Stimulated activated CD8-positive, alpha-beta memory T cell treated with anti-CD3 and anti-CD28 coated beads, Interleukin-7, amount 100 ng/mL, for 24 hours (primary cell): ENCODE measurements at regions not wholly inside any gene's neighbourhood (a gene's known extent, or its start where the extent isn't known, plus 50 kb on each side); places are given as distances from the start of the nearest gene placed in this dataset.
"Not testable (repeated sequence)": the region's sequence is repeated elsewhere in the genome, so short reads cannot be mapped to it uniquely, and the experiment has no call there.

ENCODE experiments used
- DNase-seq: peaks from one replicate; pipeline ENCODE4 v3.0.0-alpha.2; 2020; ENCODE audit warnings: low read depth

DNA sequence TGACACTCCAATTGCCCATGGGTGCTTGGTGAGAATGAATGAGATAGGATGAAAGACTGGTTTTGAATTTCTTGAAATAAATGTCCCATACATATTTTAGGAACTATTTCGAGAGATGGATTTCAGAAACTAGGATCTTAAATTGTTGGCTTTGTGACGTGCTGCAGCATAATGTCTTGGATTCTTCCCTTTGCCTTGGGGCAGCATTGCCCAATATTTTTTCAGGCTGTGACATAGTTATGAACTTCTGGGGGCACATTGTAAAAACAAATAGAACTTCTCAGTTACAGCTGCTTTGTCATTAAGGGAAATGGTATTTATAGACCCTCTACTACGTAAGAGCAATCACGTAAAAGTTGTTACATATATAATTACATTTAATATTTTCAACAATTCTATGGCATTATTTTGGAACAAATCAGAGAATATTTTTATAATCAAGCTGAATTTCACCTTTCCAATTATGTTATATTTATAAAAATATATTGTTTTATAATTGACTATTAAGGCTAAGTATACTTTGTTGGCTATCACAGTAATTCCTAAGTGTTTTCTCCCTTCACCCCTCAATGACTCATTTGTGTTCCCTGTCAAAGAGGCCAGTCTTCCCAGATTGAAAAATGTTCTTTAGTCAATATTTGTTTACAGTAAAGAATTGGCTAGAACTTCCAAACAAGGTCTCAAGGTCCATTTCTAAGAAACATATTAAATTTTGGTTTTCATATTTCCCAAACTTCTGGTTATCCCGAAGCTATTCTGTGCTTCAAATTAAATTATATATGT is 1388.3 kb upstream of the ACO1 start:
- no peak for DNase-seq

- DNase-seq, result no peak
These were observed 1387.7 kb upstream of the ACO1 start for GRCh38 chr9:30996761-30997160.

DNA sequence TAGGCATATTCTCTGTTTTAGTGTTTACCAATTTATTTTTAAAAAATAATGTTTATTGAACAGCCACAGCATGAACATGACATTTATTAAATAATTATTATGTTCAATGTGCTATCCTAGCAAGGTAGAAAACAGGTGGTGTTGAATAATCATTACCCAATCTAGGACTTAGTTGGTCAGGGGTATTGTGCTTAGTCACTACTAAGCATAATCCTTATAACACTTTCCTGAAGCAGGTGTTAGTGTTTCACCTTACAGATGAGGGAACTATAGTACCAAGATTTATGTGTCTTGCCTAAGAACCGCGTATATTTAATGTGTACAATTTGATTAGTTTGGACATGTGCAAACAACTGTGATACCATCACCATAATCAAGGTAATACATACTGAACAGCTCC is 1387.2 kb upstream of the ACO1 start:
- no peak for DNase-seq

DNA sequence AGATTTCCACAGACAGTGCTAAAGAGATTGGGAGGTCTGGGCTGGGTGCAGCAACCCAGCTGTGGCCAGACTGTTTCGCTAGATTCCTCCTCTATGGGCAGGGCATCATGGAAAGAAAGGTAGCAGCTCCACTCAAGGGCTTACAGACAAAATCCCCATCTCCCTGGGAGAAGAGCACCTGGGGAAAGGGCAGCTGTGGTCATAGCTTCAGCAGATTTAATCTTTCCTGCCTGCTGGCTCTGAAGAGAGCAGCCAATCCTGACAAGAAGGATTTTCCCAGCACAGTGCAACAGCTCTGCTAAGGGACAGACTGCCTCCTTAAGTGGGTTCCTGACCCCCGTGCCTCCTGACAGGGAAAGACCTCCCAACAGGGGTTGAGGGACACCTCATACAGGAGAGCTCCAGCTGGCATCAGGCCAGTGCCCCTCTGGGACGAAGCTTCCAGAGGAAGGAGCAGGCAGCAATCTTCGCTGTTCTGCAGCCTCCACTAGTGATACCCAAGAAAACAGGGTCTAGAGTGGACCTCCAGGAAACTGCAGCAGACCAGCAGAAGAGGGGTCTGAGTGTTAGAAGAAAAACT is 1379.3 kb upstream of the ACO1 start:
- DNase-seq, result no peak

DNA sequence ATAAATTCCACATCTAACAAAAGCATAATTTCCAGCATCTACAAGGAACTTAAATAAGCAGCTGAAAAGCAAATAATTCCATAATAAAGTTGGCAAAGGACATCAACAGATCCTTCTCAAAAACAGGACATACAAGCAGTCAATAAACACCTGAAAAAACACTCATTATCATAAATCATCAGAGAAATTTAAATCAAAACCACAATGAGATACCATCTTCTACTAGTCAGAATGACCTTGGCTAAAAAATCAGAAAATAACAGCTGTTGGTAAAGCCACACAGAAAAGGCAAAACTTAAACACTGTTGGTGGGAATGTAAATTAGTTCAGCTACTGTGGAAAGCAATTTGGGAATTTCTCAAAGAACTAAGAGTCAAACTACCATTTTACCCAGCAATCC is 1371.1 kb upstream of the ACO1 start:
- DNase-seq, result no peak

DNA sequence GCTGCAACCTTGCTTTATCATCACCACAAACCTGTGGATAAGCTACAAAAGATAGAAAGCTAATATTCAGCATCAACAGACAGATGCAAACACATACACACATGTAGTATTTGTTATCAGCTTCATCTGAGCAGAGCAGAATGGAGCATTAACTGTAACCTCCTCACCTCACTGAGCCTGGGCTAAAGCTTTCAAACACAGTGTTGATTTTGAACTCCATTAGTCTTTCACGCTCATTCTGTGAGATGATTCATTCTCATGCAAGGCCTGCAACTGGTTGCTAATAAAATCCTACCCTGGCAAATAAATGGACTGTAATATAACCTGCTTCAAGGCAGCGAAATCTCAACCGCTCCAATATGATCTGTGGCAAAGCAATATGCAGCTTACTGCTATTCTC is 1360.6 kb upstream of the ACO1 start:
- no peak for DNase-seq

DNA sequence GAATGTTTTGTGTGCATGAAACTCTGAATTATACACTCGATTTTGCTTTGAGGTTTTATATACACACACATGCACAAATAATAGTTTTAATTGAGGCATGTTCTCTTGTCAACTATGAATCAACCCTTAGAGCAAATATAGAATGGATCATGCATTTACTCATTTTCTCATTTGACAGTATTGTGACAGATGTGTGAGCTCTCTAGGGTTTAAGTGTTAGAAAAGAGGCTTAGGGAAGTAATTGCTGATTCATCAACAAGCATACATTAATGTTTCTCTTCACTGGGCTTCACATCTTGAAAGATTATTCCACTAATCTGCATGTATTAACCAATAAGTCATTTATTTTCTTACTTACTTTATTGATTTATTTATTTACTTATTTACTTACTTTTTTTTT is 1356.8 kb upstream of the ACO1 start:
- no peak for DNase-seq

DNA sequence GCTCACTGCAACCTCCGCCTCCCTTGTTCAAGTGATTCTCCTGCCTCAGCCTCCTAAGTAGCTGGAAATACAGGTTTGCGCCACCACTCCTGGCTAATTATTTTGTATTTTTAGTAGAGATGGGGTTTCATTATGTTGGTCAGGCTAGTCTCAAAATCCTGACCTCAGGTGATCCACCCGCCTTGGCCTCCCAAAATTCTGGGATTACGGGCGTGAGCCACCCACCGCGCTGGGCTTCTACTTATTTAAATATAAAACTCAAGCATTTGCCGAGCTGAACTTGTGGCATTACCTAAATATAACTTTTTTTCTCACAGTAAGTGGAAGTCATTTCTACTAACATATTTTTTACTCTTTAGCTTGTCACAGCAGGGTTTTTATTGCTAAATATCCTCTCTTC is 1356.3 kb upstream of the ACO1 start:
- no peak for DNase-seq

DNA sequence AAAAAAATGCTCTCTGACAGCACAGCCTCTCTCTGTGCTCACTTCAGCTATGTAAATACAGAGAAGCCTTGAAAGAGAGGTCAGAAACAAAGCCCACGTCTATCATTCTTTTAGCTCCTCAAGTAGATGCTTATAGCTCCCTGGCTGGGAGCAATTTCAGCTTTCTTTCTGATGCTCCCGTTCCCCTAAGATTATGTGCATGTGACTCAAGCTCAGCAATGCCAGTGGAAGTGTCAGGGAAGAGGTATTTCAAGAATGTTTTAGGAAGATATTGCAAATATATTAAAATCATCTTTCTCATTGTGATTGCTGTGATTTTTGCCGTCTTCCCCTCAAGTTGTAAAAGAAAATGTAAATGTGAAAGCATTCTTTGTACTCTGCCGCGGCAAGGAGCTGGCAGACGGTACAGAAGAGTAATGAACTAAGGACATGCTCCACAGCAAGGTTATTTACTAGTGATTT is 1353.7 kb upstream of the ACO1 start:
- no peak for DNase-seq

DNA sequence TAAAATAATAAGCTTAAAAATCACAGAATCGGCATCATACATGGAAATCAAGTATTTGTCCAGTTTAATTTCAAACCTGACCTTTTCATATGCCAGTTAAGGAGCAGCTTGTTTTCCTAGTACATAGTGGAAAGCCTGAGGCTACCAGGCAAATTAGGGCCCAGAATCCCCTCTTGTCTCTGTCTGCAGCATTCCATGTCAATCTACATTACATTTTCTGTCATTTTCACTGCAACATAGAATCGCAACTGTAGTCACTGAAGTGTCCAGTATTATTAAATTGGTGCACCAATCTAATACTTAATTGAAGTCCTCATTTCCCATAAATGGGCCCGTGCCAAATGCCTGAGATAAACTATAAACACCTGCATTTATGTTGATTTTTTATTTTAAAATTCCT is 1352.2 kb upstream of the ACO1 start:
- DNase-seq, result no peak

- DNase-seq, result no peak
These were observed 1350.1 kb upstream of the ACO1 start for GRCh38 chr9:31034311-31034710.

DNA sequence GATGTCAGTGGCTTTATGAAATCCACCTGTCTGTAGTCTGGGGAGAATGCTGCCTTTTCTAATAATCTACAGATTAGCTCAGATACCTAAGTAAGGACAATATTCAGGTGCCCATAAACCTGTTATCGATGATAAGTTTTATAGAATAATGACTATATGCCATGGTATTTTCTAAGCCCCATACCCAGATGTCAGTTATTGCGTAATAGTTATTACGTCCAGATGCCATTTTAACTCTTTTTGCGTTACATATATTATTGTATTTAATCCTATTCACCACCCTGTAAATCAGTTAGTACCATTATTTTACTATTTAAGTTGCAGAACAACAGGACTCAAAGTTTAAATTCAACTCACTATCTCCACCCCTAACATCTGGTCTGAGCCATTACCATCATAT is 1343.9 kb upstream of the ACO1 start:
- DNase-seq, result no peak

DNA sequence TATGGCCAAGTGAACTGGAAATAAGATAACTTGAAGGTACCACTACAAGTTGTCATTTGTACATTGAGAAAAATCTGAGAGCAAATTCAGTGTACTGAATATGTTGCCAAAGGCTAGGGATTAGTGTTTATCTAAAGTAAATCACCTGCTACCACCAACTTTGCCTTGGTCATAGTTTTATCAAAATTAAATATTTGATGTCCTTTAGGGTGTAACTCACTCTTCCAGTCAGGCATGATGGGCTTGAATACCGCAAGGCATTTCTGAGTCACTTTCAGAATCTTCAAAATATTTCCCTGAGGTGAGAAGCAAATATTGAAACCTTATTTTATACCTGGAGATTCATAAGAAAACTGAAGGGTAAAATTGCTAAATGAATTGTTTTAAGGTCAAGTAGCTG is 1338.6 kb upstream of the ACO1 start:
- DNase-seq, result no peak

DNA sequence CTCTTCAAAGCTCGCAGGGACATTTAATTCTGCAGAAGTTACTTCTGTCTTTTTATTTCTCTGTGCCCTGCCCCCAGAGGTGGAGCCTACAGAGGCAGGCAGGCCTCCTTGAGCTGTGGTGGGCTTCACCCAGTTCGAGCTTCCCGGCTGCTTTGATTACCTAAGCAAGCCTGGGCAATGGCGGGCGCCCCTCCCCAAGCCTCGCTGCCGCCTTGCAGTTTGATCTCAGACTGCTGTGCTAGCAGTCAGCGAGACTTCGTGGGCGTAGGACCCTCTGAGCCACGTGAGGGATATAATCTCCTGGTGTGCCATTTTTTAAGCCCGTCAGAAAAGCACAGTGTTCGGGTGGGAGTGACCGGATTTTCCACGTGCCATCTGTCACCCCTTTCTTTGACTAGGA is 1322.9 kb upstream of the ACO1 start:
- not testable (repeated sequence) for DNase-seq

DNA sequence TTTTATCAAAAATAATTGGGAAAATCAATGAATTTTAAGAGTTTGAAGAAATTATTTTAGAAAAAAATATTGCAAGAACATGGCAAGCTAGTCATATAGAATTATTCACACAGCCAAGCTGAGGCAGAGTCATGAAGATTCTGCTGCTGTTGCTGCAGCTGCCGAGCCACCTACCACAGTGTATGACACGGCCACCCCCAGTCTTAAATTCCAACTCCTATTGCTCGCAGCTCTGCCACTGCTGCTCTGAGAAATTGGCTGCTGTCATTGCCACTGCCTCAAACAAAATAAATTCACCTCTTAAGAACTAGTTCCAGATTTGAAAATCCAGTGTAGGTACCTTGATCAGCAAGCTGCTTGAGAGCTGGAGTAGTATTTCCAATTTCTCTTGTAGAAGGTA is 1318.8 kb upstream of the ACO1 start:
- no peak for DNase-seq

DNA sequence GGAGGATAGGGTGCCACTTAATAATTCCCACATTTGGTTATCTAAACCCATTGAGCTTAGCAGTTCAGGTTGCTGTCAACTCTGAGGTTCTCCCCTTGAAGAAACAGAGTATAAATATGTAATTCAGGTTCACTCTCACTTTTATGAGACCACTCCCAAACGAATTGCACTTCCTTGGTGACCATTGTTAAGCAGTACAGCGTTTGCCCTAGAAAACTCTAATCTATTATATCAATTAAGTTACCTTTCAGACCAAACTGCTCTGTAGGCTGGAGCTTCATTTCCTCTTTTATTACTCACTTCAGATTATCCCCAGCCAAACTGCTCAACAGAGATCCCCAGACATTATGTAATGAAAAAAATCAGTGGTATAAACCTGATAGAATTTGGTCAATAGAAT is 1317.0 kb upstream of the ACO1 start:
- no peak for DNase-seq

- DNase-seq, result no peak
These were observed 1312.7 kb upstream of the ACO1 start for GRCh38 chr9:31071606-31072286.

GRCh38 chr9:31078175-31078574 is 1306.3 kb upstream of the ACO1 start:
- no peak for DNase-seq

- DNase-seq, result no peak
These were observed 1300.1 kb upstream of the ACO1 start for GRCh38 chr9:31084350-31084749.

DNA sequence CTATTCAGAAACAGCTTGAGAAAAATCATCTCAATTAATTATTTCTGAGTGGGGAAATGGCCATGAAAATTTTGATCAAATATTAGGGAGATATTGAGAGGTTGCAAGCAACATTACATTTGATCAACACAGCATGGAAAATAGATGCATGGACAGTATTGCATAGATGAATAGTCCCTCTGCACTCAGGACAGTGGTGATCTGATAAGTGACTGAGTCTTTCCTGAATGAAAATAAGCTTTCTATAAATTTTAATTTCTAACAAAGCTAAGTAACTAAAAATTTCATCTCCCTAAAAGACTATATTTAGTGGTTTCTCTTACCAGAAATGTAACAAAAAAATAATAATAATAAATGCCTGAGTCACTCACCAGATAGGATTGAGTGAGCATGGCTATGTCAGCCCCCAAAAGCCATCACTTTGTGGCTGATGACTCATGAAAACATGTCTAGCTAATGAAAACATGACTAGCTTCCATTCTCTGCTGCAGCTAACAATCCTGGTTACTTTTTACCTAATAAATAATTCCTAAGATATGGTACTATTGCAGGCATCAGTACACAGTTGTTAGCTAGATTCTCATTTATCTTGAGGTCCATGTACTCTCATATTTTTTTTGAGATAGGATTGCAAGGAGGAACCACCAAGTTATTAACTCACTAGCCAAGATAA is 1294.8 kb upstream of the ACO1 start:
- no peak for DNase-seq

- DNase-seq, result no peak
These were observed 1284.1 kb upstream of the ACO1 start for GRCh38 chr9:31100311-31100710.

DNA sequence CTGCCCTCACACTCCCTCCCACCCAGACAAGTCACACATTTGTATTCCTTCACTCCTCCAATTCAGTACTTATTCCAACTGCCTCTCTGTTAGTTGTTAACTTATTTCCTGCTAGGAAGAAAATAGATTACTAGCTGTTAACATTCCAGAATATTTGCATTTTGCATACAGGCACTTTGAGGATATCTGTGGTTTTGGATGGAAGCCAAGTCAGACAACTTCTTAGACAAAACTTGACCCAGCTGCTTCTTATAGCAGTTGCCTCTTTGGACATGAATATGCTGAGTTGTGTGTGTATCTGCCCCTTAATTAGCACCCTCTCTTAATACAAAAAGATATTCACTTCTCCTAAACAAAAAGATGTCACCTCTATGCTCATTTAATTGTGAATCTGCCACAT is 1280.6 kb upstream of the ACO1 start:
- DNase-seq, result no peak

DNA sequence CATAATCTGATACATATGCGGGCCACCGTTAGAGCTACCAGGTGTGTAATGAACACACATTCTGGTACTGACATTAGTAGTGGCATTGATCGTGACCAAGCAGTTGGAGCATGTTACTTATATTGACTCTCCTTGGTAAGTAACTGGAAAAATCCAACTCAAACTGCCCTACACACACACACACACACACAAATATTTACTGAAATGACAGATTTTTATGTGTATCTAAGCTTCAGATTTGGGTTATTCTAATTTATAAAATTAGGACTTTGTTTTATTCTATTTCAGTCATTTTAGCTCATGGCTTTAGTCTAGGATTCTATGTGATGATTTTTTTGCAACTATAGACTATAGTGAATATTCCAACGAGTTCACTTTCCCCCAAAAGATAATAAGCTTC is 1280.2 kb upstream of the ACO1 start:
- no peak for DNase-seq
